HL-60 (cell line): ENCODE measurements at regions not wholly inside any gene's neighbourhood (a gene's known extent, or its start where the extent isn't known, plus 50 kb on each side); places are given as distances from the start of the nearest gene placed in this dataset.

ENCODE experiments used
- DNase-seq, 2 experiments: peaks; one replicate each; pipeline ENCODE4 v3.0.0-alpha.2; 2010 to 2020; ENCODE audit warnings: low read depth in 1 of 2, low spot score in 1 of 2
- H3K27ac ChIP-seq: fragments of 250-450 bp; sonication (Bioruptor Pico); replicated peaks from 2 replicates; pipeline ENCODE4 v1.5.1; 2020; ENCODE audit warnings: mild to moderate bottlenecking, moderate library complexity
- H3K27me3 ChIP-seq: fragments of 250-450 bp; sonication (Bioruptor Pico); 2 replicates; pipeline ENCODE4 v1.5.1; 2021; ENCODE audit warnings: mild to moderate bottlenecking, moderate library complexity; ENCODE audit not compliant: insufficient read depth, poor library complexity, severe bottlenecking
- H3K4me3 ChIP-seq: replicated peaks from 2 replicates; pipeline ENCODE4 v1.5.1; 2011; ENCODE audit warnings: mild to moderate bottlenecking, control low read depth, low read length; ENCODE audit not compliant: insufficient read depth
- GABPA ChIP-seq: IDR thresholded peaks from 2 replicates; pipeline ENCODE4 v1.6.1; 2012; ENCODE audit warnings: low read depth
- POLR2AphosphoS5 ChIP-seq: IDR thresholded peaks from 2 replicates; pipeline ENCODE4 v1.6.1; 2012; ENCODE audit warnings: low read depth
- SPI1 ChIP-seq: IDR thresholded peaks from 2 replicates; pipeline ENCODE4 v1.6.1; 2012; ENCODE audit warnings: low read depth, mild to moderate bottlenecking, borderline replicate concordance
- TF ChIP-seq, protein P1 (sequence below): IDR thresholded peaks from one replicate; pipeline ENCODE4 v1.5.1; 2011; ENCODE audit warnings: low read length, control low read depth, inconsistent platforms; ENCODE audit not compliant: insufficient read depth
- TF ChIP-seq, protein P2 (sequence below): IDR thresholded peaks from 2 replicates; pipeline ENCODE4 v1.6.1; 2012; ENCODE audit warnings: low read depth; ENCODE audit not compliant: insufficient replicate concordance

DNA sequence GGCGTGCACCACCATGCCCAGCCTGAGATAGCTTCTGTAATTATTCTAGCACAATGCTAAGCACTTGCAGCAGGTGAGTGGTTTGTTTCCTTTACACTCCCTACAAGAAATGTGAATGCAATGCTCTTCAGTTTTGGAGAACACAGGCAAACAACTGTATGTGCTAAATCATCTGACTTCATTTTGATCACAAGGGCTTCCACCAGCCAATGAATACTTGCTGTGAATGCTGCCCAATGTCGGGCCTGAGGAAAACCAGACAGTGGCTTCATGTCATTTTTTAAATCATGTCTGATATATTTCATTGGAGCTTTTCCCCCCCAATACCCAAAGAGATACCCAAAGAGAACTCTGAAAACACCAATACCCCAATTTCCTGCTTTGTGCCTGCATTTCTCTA, 155.6 kb upstream of the XPO1 start:
- no peaks in the 10 kb centered on the region for H3K27me3 ChIP-seq
- H3K4me3 ChIP-seq, result no peak overlapping the region
- H3K27ac ChIP-seq, result peak overlapping the region; percentile 75
- TF ChIP-seq, protein P1, sequence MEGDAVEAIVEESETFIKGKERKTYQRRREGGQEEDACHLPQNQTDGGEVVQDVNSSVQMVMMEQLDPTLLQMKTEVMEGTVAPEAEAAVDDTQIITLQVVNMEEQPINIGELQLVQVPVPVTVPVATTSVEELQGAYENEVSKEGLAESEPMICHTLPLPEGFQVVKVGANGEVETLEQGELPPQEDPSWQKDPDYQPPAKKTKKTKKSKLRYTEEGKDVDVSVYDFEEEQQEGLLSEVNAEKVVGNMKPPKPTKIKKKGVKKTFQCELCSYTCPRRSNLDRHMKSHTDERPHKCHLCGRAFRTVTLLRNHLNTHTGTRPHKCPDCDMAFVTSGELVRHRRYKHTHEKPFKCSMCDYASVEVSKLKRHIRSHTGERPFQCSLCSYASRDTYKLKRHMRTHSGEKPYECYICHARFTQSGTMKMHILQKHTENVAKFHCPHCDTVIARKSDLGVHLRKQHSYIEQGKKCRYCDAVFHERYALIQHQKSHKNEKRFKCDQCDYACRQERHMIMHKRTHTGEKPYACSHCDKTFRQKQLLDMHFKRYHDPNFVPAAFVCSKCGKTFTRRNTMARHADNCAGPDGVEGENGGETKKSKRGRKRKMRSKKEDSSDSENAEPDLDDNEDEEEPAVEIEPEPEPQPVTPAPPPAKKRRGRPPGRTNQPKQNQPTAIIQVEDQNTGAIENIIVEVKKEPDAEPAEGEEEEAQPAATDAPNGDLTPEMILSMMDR, result no peak
- TF ChIP-seq SPI1, result no peak
- no peak for TF ChIP-seq POLR2AphosphoS5
- TF ChIP-seq GABPA, result no peak
- TF ChIP-seq, protein P2, sequence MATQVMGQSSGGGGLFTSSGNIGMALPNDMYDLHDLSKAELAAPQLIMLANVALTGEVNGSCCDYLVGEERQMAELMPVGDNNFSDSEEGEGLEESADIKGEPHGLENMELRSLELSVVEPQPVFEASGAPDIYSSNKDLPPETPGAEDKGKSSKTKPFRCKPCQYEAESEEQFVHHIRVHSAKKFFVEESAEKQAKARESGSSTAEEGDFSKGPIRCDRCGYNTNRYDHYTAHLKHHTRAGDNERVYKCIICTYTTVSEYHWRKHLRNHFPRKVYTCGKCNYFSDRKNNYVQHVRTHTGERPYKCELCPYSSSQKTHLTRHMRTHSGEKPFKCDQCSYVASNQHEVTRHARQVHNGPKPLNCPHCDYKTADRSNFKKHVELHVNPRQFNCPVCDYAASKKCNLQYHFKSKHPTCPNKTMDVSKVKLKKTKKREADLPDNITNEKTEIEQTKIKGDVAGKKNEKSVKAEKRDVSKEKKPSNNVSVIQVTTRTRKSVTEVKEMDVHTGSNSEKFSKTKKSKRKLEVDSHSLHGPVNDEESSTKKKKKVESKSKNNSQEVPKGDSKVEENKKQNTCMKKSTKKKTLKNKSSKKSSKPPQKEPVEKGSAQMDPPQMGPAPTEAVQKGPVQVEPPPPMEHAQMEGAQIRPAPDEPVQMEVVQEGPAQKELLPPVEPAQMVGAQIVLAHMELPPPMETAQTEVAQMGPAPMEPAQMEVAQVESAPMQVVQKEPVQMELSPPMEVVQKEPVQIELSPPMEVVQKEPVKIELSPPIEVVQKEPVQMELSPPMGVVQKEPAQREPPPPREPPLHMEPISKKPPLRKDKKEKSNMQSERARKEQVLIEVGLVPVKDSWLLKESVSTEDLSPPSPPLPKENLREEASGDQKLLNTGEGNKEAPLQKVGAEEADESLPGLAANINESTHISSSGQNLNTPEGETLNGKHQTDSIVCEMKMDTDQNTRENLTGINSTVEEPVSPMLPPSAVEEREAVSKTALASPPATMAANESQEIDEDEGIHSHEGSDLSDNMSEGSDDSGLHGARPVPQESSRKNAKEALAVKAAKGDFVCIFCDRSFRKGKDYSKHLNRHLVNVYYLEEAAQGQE, result no peak
- no peak for DNase-seq

DNA sequence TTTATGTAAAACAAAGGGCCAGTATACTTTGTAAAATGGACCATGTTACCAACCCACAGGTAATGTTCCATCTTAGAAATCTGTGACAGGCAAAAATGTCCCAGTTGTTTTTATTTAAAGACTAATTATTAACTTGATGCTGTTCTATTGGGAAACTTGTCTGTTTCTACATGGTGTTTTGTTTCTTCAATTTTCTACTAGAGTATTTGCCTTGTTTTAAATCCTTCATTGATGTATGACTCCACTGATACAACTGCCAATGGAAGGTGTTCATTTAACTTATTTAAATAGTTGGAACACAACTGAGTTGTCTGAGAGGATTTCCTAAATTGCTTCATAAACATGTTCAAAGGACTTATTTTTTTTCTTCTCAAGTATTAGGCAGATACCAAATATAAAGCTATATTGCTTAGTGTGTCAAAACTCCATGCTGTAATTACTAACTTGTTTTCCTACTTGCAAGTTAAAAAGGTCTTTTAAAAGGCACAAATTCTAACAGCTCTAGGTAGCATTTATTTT, 152.0 kb upstream of the XPO1 start:
- Histone ChIP-seq H3K4me3 (no peak overlapping the region), H3K27ac (no peak overlapping the region), H3K27me3 (no peaks in the 10 kb centered on the region)
- DNase-seq, result no peak
- TF ChIP-seq, protein P1, result no peak
- TF ChIP-seq POLR2AphosphoS5 (no peak), SPI1 (no peak), GABPA (no peak)
- TF ChIP-seq, protein P2, result no peak

DNA sequence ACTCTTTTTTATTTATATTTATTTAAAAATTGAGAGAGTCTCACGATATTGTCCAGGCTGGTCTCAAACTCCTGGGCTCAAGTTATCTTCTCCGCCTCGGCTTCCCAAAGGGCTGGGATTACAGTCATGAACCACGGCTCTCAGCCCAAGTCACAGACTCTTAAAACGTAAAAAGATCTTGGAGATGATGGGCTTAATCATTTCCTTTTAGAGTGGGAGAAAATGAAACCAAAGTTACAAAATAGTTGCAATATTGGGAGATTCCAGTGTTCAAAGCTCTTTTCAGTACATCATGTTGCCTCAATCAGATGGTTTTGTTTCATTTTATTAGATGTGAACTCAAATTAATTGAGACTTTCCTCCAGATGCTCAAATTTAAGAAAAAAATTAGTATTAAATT, 151.4 kb upstream of the XPO1 start:
- DNase-seq, result no peak
- no peak overlapping the region for H3K4me3 ChIP-seq
- H3K27me3 ChIP-seq, result no peaks in the 10 kb centered on the region
- TF ChIP-seq, protein P1, result no peak
- no peak for TF ChIP-seq POLR2AphosphoS5
- TF ChIP-seq SPI1, result no peak
- TF ChIP-seq, protein P2, result no peak
- no peak for TF ChIP-seq GABPA
- H3K27ac ChIP-seq, result no peak overlapping the region
